ENCODE measurements at regions not wholly inside any gene's neighbourhood (a gene's known extent, or its start where the extent isn't known, plus 50 kb on each side); places are given as distances from the start of the nearest gene placed in this dataset.

DNA sequence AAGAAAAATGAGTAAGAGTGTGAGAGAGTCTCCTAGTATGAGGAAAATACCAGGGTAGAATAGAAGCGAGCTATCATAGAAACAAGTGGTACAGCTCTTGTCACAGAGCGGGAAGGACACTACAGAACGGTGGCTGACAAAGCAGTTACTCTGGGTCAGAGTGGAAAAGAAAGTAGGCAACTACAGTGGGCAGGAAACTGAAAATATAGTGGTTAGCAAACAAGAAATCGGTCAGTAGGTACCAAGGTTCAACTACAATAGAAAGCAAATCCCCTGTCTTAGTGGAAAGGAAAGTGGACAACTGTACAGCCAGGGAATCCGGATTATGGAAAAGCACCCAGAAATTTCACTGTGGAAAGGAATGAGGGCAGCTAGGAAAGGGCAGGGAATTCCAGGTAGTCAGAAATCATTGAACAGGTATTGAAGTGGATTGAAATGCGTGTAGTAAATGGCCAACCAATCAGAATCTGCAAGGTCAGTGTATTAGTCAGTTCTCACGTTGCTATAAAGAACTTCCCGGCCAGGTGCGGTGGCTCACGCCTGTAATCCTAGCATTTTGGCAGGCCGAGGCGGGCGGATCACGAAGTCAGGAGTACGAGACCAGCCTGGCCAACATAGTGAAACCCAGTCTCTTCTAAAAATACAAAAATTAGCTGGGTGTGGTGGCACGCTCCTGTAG is 219.6 kb upstream of the DIAPH2 start:
- Histone ChIP-seq H3K27me3 (ENCODE audit: control insufficient read depth, extremely low read depth, insufficient read depth, low read length) (no peaks in the 10 kb centered on the region), H3K4me3 (ENCODE audit: control insufficient read depth in 2 of 3, extremely low read depth in 1 of 3, insufficient read depth in 2 of 3, low read depth in 1 of 3, low read length in 3 of 3) (no peak overlapping the region), H3K9ac (ENCODE audit: control insufficient read depth, extremely low read depth, insufficient read depth, low read length) (no peak overlapping the region), H3K4me2 (ENCODE audit: control insufficient read depth, extremely low read depth, insufficient read depth, low read depth, low read length) (no peak overlapping the region), H3K4me1 (ENCODE audit: control insufficient read depth, extremely low read depth, insufficient read depth, low read length) (no peaks in the 10 kb centered on the region), H3K9me3 (ENCODE audit: control insufficient read depth, low read depth, low read length) (no peaks in the 10 kb centered on the region), H4K20me1 (ENCODE audit: control insufficient read depth, extremely low read depth, insufficient read depth, low read length) (no peaks in the 10 kb centered on the region), H3K36me3 (ENCODE audit: control insufficient read depth in 2 of 2, extremely low read depth in 1 of 2, insufficient read depth in 2 of 2, low read length in 2 of 2) (no peaks in the 10 kb centered on the region), H3K27ac (ENCODE audit: control insufficient read depth, insufficient read depth, low read length) (no peak overlapping the region), H3K9me1 (ENCODE audit: control insufficient read depth, extremely low read depth, insufficient read depth, low read length) (no peaks in the 10 kb centered on the region), H3K79me2 (ENCODE audit: control insufficient read depth, insufficient read depth, low read length) (no peaks in the 10 kb centered on the region), H2AFZ (ENCODE audit: control insufficient read depth, low read length) (no peak overlapping the region)
- TF ChIP-seq EZH2 (IDR thresholded peaks at IDR 0.05; ENCODE audit: low read length): no peak
- TF ChIP-seq, protein P1, sequence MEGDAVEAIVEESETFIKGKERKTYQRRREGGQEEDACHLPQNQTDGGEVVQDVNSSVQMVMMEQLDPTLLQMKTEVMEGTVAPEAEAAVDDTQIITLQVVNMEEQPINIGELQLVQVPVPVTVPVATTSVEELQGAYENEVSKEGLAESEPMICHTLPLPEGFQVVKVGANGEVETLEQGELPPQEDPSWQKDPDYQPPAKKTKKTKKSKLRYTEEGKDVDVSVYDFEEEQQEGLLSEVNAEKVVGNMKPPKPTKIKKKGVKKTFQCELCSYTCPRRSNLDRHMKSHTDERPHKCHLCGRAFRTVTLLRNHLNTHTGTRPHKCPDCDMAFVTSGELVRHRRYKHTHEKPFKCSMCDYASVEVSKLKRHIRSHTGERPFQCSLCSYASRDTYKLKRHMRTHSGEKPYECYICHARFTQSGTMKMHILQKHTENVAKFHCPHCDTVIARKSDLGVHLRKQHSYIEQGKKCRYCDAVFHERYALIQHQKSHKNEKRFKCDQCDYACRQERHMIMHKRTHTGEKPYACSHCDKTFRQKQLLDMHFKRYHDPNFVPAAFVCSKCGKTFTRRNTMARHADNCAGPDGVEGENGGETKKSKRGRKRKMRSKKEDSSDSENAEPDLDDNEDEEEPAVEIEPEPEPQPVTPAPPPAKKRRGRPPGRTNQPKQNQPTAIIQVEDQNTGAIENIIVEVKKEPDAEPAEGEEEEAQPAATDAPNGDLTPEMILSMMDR (optimal IDR thresholded peaks at IDR 0.05 in 1 of 3, IDR thresholded peaks at IDR 0.05 in 1 of 3, conservative IDR thresholded peaks at IDR 0.05 in 1 of 3; ENCODE audit: extremely low read depth in 1 of 3, insufficient read depth in 2 of 3, low read length in 3 of 3): no peak
- dilution Hi-C loops (cut with MboI; ENCODE audit: extremely low pct_ligation_motif_present, low sequenced_read_pairs): no loop called here
- DNase-seq (ENCODE audit: low read depth, low spot score): no peak
- no peak for FAIRE-seq

DNA sequence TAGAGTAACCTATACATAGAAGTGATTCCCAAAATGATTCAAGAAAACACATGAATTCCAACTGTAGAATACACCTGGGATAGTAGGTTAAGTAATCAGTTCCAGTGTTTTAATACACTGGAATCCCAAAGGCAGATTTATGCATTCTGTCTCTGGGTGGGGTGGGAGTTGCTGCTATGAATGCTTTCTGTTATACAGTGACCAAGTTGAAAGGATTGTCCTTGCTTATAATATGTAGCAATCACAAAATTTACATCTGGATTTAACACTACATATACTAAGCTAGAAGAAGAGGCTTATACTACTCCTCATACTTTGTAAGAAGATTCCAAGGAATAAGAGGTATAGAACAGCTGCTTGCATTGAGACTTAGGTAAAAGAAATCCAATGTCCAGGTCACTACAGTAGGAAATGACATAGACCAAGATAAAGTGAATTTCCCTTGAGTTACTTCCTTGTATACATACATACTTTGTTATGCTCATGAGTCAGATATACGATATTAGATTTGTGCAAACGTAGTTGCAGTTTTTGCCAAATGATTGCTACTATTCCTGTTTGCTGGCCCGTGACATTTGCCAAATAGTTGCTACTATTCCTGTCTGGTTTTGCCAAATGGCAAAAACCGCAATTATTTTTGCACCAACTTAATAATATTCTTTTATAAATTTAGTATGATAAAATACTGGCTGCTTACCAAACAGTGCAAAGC is 210.5 kb upstream of the DIAPH2 start:
- H3K4me1 ChIP-seq (ENCODE audit: control insufficient read depth, extremely low read depth, insufficient read depth, low read length): no peaks in the 10 kb centered on the region
- dilution Hi-C loops (cut with MboI; ENCODE audit: extremely low pct_ligation_motif_present, low sequenced_read_pairs): no loop called here
- no peak overlapping the region for H3K9ac ChIP-seq (ENCODE audit: control insufficient read depth, extremely low read depth, insufficient read depth, low read length)
- H3K79me2 ChIP-seq (ENCODE audit: control insufficient read depth, insufficient read depth, low read length): no peaks in the 10 kb centered on the region
- no peak overlapping the region for H3K4me2 ChIP-seq (ENCODE audit: control insufficient read depth, extremely low read depth, insufficient read depth, low read depth, low read length)
- no peak overlapping the region for H2AFZ ChIP-seq (ENCODE audit: control insufficient read depth, low read length)
- H3K9me3 ChIP-seq (ENCODE audit: control insufficient read depth, low read depth, low read length): no peaks in the 10 kb centered on the region
- H3K9me1 ChIP-seq (ENCODE audit: control insufficient read depth, extremely low read depth, insufficient read depth, low read length): no peaks in the 10 kb centered on the region
- H4K20me1 ChIP-seq (ENCODE audit: control insufficient read depth, extremely low read depth, insufficient read depth, low read length): no peaks in the 10 kb centered on the region
- DNase-seq (ENCODE audit: low read depth, low spot score): no peak
- no peak for TF ChIP-seq EZH2 (IDR thresholded peaks at IDR 0.05; ENCODE audit: low read length)
- TF ChIP-seq, protein P1 (optimal IDR thresholded peaks at IDR 0.05 in 1 of 3, IDR thresholded peaks at IDR 0.05 in 1 of 3, conservative IDR thresholded peaks at IDR 0.05 in 1 of 3; ENCODE audit: extremely low read depth in 1 of 3, insufficient read depth in 2 of 3, low read length in 3 of 3): no peak
- no peaks in the 10 kb centered on the region for H3K27me3 ChIP-seq (ENCODE audit: control insufficient read depth, extremely low read depth, insufficient read depth, low read length)
- no peak overlapping the region for H3K4me3 ChIP-seq (ENCODE audit: control insufficient read depth in 2 of 3, extremely low read depth in 1 of 3, insufficient read depth in 2 of 3, low read depth in 1 of 3, low read length in 3 of 3)
- no peaks in the 10 kb centered on the region for H3K36me3 ChIP-seq (ENCODE audit: control insufficient read depth in 2 of 2, extremely low read depth in 1 of 2, insufficient read depth in 2 of 2, low read length in 2 of 2)
- no peak overlapping the region for H3K27ac ChIP-seq (ENCODE audit: control insufficient read depth, insufficient read depth, low read length)
- no peak for FAIRE-seq

Measured in keratinocyte (primary cell).